ENCODE measurements at regions not wholly inside any gene's neighbourhood (a gene's known extent, or its start where the extent isn't known, plus 50 kb on each side); places are given as distances from the start of the nearest gene placed in this dataset.
"Not testable (repeated sequence)": the region's sequence is repeated elsewhere in the genome, so short reads cannot be mapped to it uniquely, and the experiment has no call there.

GRCh38 chr12:18849761-18850160 lies 111.8 kb downstream of the CAPZA3 start:
- DNase-seq: no peak

DNA sequence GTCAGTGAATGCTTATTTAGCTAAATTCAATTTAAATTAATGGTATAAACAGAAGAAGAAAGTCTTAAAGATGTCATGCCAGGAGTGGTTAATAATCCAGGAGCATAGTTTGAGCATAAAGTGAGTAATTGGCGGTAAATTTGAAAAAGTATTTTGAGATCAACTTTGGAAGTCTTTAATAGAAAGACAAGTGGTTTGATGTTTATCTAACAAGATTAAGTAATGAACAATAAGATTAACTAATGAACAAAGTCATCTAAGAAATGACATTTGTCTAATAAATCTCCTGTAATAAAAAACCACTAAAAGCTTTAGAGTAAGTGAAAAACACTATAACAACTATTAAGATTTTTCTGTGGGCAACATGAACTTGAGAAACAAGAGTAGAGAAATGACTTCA lies 112.8 kb downstream of the CAPZA3 start:
- no peak for DNase-seq

GRCh38 chr12:18851271-18851670 lies 113.4 kb downstream of the CAPZA3 start:
- DNase-seq: no peak

- DNase-seq: no peak
These were observed 115.8 kb downstream of the CAPZA3 start for GRCh38 chr12:18853570-18854366.

- DNase-seq: no peak
These were observed 119.7 kb downstream of the CAPZA3 start for GRCh38 chr12:18857656-18858055.

DNA sequence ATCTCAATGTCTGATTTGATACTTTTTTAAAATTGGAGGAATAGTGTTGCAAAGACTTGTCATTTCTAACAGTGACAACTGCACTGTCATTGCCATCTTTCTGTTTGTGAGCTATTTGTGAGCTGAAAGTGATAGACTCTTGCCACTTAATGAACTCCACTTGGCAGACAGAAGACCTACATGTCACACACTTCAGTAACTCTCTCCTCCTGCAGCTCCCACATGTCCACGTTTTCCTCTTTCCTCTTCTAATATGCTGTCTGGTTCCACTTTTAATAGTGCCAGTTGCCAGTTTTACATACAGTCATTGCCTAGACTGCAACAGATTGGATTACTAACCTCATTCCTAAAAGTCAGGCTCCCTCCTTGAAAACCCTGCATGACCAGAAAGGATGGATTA lies 121.5 kb downstream of the CAPZA3 start:
- DNase-seq: no peak

DNA sequence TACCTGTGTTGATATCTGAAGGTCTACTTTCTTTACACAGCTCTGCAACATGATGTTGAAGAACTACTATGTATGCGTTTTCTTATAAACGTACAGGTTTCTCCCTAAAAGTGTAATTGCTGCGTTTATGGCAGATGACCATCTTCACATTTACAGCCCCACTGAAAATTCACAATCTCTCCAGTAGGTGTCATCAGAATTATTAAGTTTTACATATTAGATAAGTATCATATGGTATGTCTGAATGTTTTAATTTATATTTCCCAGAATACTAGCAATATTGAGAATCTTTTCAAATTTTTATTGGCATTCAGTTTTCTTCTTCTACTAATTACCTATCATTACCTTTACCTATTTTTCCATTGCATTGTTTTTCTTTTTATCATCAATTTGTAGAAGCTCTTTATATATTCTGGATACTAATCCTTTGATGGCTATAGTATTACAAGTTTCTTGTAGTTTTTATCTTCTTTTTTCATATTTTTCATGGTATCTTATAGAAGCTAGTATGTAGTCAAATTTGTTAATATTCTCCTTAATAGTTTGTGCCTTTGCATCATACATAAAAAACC lies 123.5 kb downstream of the CAPZA3 start:
- no peak for DNase-seq

GRCh38 chr12:18863769-18864500 lies 126.0 kb downstream of the CAPZA3 start:
- DNase-seq: no peak

- no peak for DNase-seq
These were observed 127.1 kb downstream of the CAPZA3 start for GRCh38 chr12:18864900-18865561.

- DNase-seq: no peak
These were observed 130.8 kb downstream of the CAPZA3 start for GRCh38 chr12:18868717-18869116.

- no peak for DNase-seq
These were observed 134.9 kb downstream of the CAPZA3 start for GRCh38 chr12:18872770-18873169.

GRCh38 chr12:18878676-18879180 lies 140.8 kb downstream of the CAPZA3 start:
- no peak for DNase-seq

DNA sequence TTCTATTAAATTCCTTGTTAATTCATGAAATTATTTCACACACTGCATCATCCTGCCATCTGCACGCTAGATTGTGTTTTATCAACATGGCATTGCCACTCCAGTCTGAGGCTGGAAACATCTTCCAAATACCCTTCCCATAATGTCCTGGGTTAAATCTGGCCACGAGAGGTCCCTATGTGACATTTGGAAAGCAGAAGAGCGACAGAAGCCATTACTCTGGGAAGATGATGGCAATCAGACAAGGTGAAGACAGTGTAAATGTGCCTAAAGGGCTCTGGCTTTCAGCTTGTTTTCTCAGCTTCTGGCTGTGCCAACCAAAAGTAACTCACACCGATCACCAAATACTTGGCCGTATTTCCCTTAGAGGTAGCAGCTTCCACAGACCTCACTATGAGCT lies 144.8 kb downstream of the CAPZA3 start:
- no peak for DNase-seq

DNA sequence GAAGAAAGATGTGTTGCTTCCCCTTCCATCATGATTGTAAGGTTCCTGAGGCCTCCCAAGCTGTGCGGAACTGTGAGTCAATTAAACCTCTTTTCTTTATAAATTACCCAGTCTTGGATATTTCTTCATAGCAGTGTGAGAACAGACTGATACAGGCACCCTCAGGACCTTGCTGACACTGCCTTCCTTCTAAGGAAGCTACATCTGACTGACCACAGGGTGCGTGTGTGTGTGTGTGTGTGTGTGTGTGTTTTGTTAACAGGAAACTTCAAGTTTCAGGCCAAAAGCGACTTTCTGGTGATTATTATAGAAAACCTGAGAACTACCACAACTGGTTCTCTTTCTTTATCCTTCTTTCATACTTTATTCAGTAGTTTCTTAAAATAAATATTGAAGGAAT lies 149.0 kb downstream of the CAPZA3 start:
- DNase-seq: no peak

- DNase-seq: no peak
These were observed 149.4 kb downstream of the CAPZA3 start for GRCh38 chr12:18887368-18887767.

DNA sequence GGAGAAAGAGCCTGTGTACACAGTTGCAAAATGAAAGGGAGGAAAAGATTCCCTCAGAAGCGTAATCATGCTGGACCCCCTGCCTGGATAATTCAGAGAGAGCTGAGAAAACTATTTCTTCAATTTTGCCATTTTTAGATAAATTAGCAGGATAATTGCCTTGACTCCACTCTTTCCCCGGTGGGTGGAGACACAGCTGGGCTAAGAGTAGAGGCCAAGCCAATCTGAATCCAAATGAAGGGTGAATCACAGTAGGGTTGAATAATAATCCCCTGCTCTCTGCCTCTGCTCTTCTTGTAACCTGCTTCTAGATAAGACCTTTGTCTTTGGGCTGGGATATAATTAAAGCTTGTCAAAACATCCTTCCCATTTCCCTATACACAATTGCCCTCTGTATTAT lies 150.1 kb downstream of the CAPZA3 start:
- DNase-seq: no peak

GRCh38 chr12:18890621-18891020 lies 152.7 kb downstream of the CAPZA3 start:
- DNase-seq: not testable (repeated sequence)

GRCh38 chr12:18895540-18895939 lies 157.6 kb downstream of the CAPZA3 start:
- no peak for DNase-seq

DNA sequence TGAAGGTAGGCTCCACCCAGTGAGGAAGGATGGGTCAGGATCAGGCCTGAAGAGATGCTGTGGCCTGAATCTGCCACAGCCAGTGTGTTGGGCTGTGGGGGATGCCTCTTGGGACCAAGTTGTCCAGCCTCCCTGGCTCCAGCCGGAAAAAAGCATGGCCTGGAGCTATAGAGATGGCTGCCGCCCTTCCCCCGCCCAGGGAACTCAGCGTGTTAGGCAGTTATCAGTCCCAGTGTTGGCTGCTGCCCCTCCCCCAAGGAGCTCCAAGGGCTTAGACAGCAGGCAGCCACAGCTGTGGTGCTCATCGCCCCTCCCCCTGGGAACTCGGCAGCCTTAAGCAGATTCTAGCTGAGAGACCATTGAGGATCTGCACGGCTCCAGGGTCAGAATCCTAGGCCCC lies 158.0 kb downstream of the CAPZA3 start:
- DNase-seq: no peak

- no peak for DNase-seq
These were observed 159.9 kb downstream of the CAPZA3 start for GRCh38 chr12:18897823-18898222.

DNA sequence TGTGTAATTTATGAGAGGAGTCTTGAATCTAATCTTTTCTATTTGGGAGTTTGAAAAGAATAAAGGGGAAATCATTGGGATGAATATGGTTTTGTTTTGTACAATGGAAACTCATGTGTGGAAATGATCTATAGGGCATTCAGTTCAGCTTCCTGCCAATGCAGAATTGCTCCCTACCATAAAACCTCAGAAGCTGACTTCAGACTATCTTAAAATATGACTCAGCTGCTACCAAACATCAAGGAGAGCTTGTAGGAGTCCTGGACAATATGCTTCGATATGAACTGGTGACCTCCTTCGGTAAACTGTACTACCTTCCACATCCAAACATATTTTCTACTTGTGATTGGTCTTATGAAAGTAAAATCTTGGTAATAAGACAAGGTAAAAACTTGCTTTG lies 160.6 kb downstream of the CAPZA3 start:
- no peak for DNase-seq

DNA sequence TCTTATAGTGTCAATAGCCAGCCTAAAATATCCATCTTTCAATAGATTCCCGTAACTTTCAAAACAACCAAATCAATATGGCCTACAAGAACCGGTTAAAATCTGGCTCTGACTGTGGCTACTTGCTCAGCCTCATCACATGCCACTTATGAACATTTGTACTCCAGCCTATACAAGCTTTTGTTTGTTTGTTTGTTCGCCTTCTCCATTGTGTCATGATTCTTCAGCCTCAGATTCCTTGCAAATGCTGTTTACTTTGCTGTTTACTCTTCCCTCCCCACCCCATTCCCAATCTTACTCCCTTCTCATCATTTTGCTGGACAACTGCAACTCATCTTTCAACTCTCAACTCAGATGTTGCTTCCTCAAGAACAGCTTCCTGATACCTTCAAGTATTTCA lies 161.2 kb downstream of the CAPZA3 start:
- no peak for DNase-seq

GRCh38 chr12:18899678-18900317 lies 161.9 kb downstream of the CAPZA3 start:
- no peak for DNase-seq

All from NCI-H1930 (cell line).